GM18519 (cell line): ENCODE measurements at regions not wholly inside any gene's neighbourhood (a gene's known extent, or its start where the extent isn't known, plus 50 kb on each side); places are given as distances from the start of the nearest gene placed in this dataset.

Experiments used
- ATAC-seq: cut with Tn5 transposase; IDR thresholded peaks from one replicate; pipeline ENCODE4 v1.9.1; 2021; ENCODE audit warnings: mild to moderate bottlenecking, moderate library complexity; ENCODE audit not compliant: unreplicated experiment, low FRiP score

DNA sequence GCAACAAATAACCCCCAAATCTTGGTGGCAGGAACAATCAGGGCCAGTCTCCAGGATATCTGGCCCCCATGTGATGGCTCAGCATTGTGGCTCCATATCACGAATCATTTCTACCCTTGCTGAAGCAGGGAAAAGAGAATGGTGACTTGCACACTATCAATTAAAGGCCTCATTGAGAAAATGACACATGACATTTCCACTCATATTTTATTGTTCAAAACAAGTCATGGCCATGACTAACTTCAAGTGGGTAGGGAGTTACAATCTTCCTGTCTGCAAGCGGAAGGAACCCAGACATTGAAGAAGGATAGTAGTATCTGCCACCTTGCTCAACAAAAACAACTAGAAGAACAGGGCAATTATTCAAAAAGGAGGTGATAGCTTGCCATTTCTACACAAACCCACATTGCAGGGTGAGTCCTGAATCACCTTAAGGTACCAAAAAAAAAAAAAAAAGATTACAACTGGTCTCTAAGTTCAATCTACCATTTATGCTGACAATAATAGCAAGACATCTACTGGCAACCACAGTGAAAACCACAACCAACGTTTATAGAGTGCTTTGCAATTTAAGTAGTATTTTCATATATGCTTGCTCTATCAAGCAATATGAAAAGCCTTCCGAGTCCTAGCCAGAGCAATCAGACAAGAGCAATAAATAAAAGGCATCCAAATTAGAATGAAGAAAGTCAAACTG, 186.7 kb upstream of the DAPK1 start:
- no peak for ATAC-seq

DNA sequence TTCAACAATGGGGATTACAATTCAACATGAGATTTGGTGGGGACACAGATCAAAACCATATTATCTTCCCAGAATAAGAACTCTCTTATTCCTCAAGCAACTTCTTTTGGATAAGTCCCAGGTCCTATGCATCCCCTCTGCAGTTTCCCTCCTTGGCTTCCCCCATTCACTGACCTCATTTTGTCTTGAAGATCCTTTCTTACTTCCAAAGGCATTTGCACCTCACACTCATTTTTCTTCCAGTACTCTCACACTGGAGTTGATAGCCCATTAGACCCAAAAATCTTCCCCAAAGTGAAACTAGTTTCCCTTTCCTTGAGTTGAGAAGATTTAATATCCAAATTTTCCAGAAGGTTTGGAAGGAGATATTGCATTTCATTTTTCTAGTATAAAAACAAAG, 178.0 kb upstream of the DAPK1 start:
- ATAC-seq, result no peak

DNA sequence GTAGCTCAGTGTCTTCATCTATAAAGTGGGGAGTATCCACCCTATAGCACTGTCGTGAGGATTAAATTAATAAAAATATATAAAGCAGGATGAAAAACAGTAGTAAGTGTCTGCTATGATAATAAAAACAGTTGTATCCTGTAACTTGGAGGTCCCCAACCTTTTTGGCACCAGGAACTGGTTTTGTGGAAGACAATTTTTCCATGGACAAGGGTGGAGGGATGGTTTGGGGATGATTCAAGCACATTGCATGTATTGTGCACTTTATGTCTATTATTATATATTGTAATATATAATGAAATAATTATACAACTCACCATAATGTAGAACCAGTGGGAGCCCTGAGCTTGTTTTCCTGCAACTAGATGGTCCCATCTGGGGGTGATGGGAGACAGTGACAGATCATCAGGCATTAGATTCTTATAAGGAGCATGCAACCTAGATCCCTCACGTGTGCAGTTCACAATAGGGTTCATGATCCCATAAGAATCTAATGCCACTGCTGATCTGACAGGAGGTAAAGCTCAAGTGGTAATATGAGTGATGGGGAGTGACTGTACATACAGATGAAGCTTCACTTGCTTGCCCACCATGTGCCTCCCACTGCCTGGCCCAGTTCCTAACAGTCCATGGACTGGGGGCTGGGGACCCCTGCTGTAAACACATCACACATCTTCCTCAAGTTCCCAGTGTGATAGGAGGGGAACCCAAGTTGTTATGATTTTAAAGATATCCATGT, 177.4 kb upstream of the DAPK1 start:
- ATAC-seq, result no peak

DNA sequence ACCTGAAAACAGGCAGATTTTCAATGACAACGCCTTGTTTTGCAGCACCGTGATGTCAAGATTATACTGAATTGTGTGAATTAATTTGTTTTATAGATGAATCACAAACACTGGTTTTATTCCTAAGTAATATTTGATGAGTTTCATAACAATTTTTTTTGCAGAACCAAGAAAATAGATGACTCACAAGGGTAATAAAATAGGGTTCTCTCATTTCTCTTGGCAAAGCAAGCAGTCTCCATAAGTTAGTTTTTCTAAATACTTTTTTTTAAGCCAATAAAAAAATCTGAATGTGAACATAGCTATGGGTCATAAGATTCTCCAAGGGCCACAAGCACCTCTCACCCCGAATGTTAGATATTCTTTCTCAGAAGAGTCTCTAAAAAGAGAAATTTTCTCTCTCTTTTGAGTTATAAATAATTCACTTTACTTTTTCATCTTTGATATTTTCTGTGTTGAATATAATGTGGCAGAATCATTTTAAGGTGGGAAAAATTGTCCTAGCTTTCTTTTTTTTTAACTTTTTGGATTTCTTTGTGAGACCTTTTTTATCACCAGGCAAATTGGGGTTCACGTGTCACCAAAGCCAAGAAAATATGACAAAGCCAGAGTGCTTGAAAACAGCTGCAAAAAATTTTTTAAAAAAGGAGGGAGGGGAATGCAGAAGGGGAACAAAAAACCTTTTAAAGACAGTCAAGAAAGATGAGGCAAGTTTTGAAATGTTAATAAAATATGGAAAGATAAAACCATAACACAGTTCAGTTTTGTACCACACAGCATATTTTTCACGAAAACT, 174.6 kb upstream of the DAPK1 start:
- no peak for ATAC-seq

DNA sequence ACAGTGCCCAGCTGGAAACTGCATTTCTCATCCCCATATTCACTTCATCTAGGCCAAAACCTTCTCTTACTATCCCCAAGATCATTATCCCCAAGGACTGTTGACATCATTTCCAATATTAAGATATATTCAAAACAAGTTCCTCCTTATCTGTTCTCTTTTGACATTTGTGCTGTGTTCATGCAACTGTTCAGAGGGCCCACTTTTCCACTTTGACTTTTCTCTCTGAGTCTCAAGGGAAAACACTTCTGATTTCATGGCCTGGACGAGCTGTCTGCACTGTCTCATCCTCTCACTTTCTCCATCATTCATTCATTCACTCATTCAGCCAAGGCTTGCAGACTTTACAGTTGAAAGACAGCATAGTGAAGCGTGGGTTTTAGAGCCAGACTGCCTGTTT, 173.7 kb upstream of the DAPK1 start:
- ATAC-seq, result no peak

DNA sequence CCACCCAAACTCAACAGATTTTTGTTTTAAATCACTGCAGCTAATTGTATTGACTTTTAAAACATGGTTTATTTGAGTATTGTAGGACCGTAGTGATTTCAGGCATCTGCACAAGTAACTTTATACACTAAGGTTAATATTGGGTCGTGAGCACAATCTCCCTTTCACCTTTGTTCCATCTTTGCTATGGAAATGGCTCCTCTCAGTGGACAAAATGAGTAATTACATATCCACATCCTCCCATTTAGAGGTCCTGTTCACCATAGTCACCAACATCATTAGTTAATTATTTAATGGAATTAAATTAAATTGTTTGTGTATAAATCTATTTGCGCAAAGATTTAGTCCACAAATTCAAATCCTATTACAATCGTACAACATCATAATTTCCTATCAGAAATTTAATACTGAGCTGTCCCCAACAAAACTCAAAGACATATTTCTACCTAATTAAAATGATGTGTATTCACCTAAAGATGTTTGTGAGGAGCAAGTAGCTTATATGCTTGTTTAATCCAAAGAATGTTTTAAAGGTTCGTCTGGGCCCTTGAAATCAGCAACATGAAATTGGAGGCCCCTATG, 173.0 kb upstream of the DAPK1 start:
- ATAC-seq, result no peak

DNA sequence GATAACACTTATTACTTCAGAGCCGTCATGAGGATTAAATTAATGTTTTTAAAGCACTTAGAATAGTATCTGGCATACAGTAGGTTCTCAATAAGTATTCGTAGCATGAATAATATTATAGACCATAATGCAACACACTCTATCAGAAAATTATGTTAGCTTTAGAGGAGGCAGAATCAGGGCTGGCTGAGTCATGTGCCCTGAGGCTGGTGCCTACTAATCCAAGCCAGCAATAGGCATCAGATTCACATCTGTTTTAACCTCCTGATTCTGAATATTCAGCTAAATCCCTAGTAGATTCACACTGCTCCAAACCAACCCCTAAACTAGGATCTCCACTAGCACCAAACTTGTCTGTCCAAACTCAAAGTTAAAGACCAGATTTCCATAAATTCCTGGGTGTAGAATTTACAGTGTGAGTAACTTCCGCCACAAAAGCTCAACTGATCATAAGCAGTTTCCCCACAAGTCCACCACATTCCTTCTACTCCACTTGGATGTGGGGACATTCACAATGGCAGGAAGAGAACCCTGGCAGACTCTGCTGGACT, 170.0 kb upstream of the DAPK1 start:
- ATAC-seq, result no peak

DNA sequence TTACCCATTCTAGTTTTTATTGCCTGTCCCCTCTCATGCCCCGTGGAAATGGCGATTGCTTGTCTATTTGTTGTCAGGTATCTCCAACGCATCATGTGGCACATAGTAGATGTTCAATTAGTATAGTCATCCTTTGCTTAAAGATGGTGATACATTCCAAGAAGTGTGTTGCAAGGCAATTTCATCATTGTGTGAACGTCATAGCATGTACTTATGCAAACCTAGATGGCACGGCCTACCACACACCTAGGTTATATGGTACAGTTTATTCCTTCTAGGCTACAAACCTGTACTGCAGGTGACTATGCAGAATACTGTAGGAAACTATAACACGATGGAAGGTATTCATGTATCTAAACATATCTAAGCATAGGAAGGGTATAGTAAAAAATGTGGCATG, 163.9 kb upstream of the DAPK1 start:
- no peak for ATAC-seq

DNA sequence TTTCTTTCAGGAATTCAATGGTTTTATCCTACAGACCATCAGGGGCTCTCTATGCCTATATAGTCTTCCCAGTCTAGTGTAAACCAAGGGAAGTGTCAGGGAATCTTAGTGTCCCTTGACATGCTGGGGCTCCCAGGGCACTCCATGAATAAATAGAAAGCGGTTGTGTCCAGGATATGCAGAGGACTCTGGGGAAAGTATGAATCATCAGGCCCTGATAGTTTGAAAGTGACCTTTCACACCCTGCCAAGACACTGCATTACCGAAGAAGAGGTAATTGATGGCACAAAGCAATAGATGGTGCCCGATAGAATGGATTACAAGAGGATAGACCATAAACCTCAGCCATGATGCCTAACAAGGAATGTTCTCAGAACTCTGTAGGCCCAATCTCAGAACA, 163.3 kb upstream of the DAPK1 start:
- no peak for ATAC-seq

DNA sequence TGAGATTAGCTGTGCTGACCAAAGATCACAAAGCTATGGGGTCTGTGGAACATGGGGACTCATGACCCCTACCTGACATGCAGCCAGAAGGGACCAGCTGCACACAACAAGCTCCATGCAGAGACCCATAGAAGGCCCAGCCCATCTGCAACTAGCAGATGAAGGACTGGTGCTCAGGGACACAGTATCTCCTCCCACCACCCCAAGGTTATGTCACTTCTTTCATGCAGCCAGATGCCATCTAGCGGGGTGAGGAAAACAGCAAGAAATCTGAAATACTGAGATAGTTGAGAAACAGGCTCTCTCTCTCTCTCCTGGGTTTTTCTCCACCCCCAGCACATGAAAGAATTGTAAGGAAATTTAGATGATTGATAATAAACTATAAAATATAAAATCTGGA, 161.3 kb upstream of the DAPK1 start:
- ATAC-seq, result no peak

DNA sequence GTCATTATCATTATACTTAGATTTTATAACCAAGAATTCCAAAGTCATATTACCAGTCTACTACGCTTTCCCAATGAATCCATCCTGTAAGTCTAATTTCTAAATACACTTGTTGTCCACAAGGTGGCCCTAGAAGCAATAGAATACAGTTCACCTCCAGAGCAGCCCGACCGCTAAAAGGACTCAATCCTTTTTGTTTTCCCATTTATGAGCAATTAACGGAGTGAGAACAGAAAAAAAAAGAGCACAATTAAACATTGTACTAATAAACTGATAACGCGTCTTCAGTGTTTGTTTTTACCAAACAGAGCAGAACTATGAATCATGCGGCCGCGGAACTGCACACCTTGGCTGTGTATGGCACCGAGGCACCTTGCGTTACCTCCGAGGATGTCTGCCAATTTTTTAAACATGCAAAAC, 160.7 kb upstream of the DAPK1 start:
- no peak for ATAC-seq

DNA sequence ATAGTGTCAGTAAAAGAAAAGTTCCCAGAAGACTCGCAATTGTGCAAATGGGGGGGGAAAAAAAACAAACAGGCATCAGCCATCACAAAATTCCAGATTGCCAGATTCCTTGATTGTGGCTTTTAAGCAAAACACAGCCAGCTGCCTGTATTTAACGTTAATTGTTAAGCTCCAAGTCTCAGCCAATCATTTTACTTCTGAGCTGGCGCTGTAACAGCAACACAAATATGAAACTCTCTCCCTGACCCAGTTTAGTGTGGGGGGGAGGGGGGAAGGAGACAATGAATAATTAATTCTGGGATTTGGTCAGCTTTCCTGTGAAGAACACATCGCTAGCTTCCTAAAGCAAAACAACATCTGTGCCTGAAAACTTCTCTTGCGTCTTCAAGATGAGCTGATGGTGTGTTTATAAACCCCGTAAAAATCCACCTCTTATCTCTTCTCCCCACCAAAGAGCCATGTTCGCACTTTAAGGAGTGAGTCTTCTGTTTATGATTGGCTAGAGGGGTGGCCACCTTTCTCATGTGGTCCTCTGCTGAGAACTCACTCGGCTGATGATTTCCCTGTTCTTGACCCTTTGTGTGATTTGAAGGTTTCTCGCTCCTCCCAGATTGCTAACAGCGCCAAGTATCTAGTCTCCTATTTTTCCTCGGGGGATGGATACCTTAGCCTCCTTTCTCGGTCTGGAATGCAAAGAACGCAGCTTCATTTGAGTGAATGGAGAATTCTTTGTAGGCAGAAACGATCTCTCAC, 160.2 kb upstream of the DAPK1 start:
- ATAC-seq, result no peak

DNA sequence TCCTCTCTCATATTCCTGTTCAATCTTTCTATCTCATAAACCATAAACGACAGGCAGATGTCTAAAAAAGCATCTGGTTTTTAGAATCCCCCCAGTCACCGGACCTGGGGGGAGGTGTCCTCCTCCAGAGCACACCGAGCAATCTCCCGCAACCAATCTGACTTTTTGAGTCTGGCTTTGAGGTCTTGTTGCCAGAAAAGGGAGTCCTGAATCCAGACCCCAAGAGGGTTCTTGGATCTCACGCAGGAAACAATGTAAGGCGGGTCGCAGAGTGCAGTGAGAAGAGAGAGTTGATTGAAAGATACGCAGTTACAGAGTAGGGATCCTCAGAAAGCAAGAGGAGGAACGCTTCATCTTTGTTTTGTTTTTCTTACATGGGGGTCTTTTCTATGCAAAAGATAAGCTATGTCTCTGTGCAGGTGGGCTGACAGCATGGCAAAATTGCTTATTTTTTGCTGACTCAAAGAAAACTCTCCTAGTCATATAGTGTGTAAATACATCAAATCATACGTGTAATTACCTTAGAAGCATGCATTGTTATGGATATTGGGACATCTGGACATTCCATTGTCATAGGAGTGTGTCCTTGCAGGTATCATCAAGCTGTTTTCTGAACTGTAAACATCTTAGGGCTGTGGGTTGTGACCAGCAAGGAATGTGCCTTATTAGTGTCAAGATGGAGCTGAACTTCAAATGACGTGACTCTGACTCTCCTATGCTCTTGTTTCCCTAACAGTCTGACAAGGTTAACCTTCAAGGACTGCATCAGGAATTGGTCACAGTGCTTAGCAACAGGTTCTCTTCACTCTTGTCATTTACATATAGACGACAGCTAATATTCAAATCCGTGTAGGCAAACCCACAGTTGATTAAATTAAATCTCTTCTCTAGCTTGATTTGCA, 159.3 kb upstream of the DAPK1 start:
- no peak for ATAC-seq

DNA sequence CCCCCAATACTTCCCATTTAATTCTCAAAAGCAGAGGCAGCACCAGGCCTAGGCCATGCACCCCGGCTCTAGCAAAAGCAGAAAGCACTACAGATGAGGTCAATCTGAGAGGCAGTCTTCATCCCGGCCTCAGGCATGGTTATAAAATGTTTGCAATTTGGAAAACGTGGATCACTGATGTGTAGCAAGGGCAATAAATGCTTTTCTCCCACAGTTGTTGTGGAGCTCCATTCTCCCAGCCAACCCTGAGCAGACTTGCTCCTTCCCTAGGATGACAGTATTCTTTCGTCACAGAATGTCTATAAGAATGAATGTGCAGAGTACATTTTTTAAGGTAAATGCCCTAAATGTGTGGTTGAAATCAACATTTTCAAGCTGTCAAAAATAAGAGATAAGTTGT, 157.3 kb upstream of the DAPK1 start:
- no peak for ATAC-seq

DNA sequence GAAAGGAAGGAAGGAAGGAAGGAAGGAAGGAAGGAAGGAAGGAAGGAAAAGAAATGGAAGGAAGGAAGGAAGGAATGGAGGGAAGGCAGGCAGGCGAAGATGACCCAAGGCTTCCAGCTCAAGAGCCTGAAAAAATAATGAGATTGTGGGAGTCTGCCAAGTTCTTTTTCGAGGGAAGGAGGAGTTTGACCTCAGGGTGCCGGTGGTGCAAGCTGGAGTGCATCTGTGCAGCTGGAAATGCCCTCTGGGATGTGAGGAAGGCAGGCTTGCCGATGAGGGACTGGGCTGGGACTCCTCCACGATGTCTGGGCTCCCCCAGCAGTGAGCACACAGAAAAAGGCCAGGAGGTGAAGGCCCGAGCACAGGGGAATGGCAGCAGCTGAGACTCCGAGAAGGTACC, 154.9 kb upstream of the DAPK1 start:
- ATAC-seq, result no peak

DNA sequence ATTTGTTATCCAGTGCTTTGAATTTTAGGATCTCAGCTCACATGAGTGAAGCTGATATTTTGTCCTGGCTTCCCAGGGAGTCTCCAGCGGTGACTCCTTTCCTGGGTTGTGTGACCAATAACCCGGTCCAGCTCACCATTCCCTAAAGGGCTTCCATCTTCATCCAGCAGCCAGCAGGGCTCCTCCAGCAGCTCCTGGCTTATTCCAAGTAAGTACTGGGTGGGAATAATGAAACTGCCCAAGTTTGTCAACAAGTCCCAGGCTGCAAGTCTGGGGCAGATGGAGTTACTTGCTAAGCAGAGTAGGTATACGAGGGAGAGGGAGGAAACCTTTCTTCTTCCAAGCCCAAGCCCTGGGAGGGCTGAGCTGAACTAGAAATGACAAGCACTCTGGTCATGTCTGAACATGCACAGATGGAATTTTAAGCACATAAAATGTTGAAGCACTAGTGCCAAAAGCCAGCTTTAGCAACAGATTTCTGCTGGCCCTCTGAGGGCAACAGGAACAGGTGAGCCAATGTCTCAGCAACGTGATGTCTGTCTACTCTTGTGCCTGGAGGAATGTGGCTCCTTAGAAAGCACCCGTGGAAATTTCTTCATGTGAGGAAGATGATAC, 153.7 kb upstream of the DAPK1 start:
- no peak for ATAC-seq

DNA sequence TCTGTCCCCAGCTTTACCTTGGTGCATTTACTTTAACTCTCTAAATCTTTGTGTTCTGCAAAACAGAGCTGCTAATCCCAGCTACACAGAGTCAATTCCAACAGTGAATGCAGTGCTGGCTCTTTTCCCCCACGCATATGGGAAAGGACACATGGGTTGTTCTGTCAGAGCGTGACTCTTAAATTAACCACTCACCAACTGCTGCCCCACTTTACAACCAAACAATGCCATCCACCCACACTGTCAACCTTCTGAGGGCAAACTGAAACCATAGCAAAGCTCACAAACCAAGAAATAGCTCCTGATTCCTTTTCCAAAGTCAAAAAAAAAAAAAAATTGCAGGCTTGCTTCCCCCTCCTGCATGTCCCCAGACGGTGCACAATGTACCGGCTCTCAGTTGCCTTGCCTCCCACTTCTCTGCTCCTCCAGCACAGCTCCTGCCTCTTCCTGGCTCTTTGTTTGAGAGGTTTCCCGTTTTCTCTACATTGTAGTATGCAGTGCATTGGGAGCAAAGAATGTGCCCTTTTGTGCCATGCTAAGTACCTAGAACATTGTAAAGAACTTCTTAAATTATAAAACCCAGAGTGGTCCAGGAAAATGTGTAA, 151.5 kb upstream of the DAPK1 start:
- ATAC-seq, result no peak

DNA sequence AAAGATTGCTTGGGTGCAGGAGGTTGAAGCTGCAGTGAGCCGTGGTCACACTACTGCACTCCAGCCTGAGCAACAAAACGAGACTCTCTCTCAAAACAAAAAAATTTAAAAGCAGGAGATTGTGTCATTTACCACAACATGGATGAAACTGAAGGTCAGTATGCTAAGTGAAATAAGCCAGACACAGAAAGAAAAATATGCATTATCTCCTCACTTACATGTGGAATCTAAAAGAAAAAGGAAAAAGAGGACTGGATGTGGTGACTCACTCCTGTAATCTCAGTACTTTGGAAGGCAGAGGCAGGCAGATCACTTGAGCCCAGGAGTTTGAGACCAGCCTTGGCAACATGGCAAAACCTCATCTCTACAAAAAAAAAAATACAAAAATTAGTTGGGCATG, 146.8 kb upstream of the DAPK1 start:
- ATAC-seq, result no peak
